GM21360 (cell line): ENCODE measurements at regions not wholly inside any gene's neighbourhood (a gene's known extent, or its start where the extent isn't known, plus 50 kb on each side); places are given as distances from the start of the nearest gene placed in this dataset.
A peak's percentile ranks its signal among the peaks of the same experiment; 100 is the strongest.
"Not testable (repeated sequence)": the region's sequence is repeated elsewhere in the genome, so short reads cannot be mapped to it uniquely, and the experiment has no call there.

ENCODE experiments used
- ATAC-seq: cut with Tn5 transposase; IDR thresholded peaks from one replicate; pipeline ENCODE4 v1.9.1; 2021; ENCODE audit warnings: mild to moderate bottlenecking, moderate library complexity; ENCODE audit not compliant: unreplicated experiment

- ATAC-seq = not testable (repeated sequence)
These were observed 54.0 kb upstream of the WWC2 start for GRCh38 chr4:183044924-183045640.

- no peak for ATAC-seq
These were observed 60.6 kb upstream of the WWC2 start for GRCh38 chr4:183038436-183038835.

GRCh38 chr4:183035726-183036415, 63.2 kb upstream of the WWC2 start:
- ATAC-seq = no peak

GRCh38 chr4:183035256-183035655, 63.8 kb upstream of the WWC2 start:
- no peak for ATAC-seq

GRCh38 chr4:183030823-183031222, 68.2 kb upstream of the WWC2 start:
- ATAC-seq = no peak

- no peak for ATAC-seq
These were observed 68.7 kb upstream of the WWC2 start for GRCh38 chr4:183030309-183030708.

- no peak for ATAC-seq
These were observed 69.7 kb upstream of the WWC2 start for GRCh38 chr4:183029365-183029764.

- ATAC-seq = no peak
These were observed 72.4 kb upstream of the WWC2 start for GRCh38 chr4:183026701-183027100.

GRCh38 chr4:183022617-183023016, 76.4 kb upstream of the WWC2 start:
- ATAC-seq = no peak

GRCh38 chr4:183017962-183018361, 81.1 kb upstream of the WWC2 start:
- ATAC-seq = no peak

GRCh38 chr4:183014361-183015084, 84.5 kb upstream of the WWC2 start:
- no peak for ATAC-seq

- no peak for ATAC-seq
These were observed 85.4 kb upstream of the WWC2 start for GRCh38 chr4:183013730-183014002.

GRCh38 chr4:183012879-183013729, 86.0 kb upstream of the WWC2 start:
- ATAC-seq = no peak

- no peak for ATAC-seq
These were observed 87.7 kb upstream of the WWC2 start for GRCh38 chr4:183011213-183011907.

GRCh38 chr4:183008492-183008891, 90.6 kb upstream of the WWC2 start:
- ATAC-seq = no peak

GRCh38 chr4:183004370-183004769, 87.2 kb upstream of the DCTD start:
- ATAC-seq = not testable (repeated sequence)

- ATAC-seq = no peak
These were observed 77.0 kb upstream of the DCTD start for GRCh38 chr4:182994171-182994570.

GRCh38 chr4:182978152-182978827, 61.1 kb upstream of the DCTD start:
- peak; percentile 66 for ATAC-seq

- ATAC-seq = peak; percentile 72
These were observed 58.6 kb upstream of the DCTD start for GRCh38 chr4:182975806-182976205.

GRCh38 chr4:182973941-182974340, 56.8 kb upstream of the DCTD start:
- no peak for ATAC-seq
